Astrocyte of the cerebellum (primary cell): ENCODE measurements at regions not wholly inside any gene's neighbourhood (a gene's known extent, or its start where the extent isn't known, plus 50 kb on each side); places are given as distances from the start of the nearest gene placed in this dataset.

Experiments used
- DNase-seq: peaks from one replicate; pipeline ENCODE4 v3.0.0-alpha.2; 2011; ENCODE audit warnings: low read depth
- H3K4me3 ChIP-seq: 2 replicates; pipeline ENCODE4 v1.5.1; 2011; ENCODE audit warnings: mild to moderate bottlenecking, low read depth, low read length, moderate library complexity
- in situ Hi-C: cut with HindIII; loops from 2 replicates; pipeline ENCODE4 v1.10.0; 2017; ENCODE audit warnings: low sequenced_read_pairs
- TF ChIP-seq, protein P1 (sequence below): IDR thresholded peaks from 2 replicates; pipeline ENCODE4 v1.5.1; 2012; ENCODE audit warnings: low read length, low read depth, moderate library complexity, mild to moderate bottlenecking; ENCODE audit errors: missing control alignments

- in situ Hi-C loops: no loop called here
- TF ChIP-seq, protein P1, sequence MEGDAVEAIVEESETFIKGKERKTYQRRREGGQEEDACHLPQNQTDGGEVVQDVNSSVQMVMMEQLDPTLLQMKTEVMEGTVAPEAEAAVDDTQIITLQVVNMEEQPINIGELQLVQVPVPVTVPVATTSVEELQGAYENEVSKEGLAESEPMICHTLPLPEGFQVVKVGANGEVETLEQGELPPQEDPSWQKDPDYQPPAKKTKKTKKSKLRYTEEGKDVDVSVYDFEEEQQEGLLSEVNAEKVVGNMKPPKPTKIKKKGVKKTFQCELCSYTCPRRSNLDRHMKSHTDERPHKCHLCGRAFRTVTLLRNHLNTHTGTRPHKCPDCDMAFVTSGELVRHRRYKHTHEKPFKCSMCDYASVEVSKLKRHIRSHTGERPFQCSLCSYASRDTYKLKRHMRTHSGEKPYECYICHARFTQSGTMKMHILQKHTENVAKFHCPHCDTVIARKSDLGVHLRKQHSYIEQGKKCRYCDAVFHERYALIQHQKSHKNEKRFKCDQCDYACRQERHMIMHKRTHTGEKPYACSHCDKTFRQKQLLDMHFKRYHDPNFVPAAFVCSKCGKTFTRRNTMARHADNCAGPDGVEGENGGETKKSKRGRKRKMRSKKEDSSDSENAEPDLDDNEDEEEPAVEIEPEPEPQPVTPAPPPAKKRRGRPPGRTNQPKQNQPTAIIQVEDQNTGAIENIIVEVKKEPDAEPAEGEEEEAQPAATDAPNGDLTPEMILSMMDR: no peak
- DNase-seq: no peak
- no peak overlapping the region for H3K4me3 ChIP-seq
These were observed 104.0 kb upstream of the FRMD6 start for GRCh38 chr14:51547701-51548100.

- no peak for DNase-seq
- no peak overlapping the region for H3K4me3 ChIP-seq
- in situ Hi-C loops: no loop called here
- TF ChIP-seq, protein P1: no peak
These were observed 103.5 kb upstream of the FRMD6 start for GRCh38 chr14:51548187-51548586.

DNA sequence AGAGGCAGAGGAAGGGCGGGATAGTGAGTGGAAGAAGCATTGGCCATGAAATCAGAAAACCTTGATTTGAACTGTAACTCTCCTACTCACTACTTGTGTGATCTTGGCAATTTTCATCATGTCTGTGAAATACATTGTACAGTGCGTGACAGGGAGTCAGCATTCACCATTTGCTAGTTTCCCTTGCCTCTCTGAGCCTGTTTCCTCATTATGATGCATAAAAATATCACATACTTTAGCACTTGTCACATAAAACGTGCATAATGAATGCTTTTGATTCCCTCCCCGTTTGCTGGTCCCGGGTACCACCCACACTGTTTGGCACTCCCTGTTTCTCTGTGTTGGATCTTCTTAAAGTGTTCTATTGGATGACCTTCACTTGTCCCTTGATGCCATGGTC is 101.1 kb upstream of the FRMD6 start:
- no peak overlapping the region for H3K4me3 ChIP-seq
- DNase-seq: no peak
- in situ Hi-C loops: no loop called here
- TF ChIP-seq, protein P1: no peak

DNA sequence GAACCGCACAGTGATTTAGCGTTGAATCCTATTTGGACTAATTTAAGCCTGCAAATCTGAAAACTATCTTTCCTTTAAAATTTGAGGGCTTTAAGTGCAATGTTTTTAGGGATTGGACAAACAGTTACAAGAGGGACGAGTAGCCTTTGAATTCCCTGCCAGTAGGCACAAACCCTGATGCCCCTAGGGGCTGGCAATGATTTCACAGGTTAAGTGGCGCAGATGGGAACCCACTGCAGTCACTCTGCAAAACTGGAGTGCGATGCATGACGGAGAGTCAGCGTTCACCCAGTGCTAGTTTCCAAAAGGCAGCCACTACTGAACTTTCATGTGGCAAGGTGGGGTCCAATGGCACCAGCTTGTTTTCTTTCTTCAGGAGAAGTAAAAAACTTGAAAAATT is 99.4 kb upstream of the FRMD6 start:
- TF ChIP-seq, protein P1: no peak
- DNase-seq: no peak
- in situ Hi-C loops: no loop called here
- H3K4me3 ChIP-seq: no peak overlapping the region

- in situ Hi-C loops: no loop called here
- no peak overlapping the region for H3K4me3 ChIP-seq
- no peak for DNase-seq
- TF ChIP-seq, protein P1: no peak
These were observed 98.8 kb upstream of the FRMD6 start for GRCh38 chr14:51552768-51553404.

DNA sequence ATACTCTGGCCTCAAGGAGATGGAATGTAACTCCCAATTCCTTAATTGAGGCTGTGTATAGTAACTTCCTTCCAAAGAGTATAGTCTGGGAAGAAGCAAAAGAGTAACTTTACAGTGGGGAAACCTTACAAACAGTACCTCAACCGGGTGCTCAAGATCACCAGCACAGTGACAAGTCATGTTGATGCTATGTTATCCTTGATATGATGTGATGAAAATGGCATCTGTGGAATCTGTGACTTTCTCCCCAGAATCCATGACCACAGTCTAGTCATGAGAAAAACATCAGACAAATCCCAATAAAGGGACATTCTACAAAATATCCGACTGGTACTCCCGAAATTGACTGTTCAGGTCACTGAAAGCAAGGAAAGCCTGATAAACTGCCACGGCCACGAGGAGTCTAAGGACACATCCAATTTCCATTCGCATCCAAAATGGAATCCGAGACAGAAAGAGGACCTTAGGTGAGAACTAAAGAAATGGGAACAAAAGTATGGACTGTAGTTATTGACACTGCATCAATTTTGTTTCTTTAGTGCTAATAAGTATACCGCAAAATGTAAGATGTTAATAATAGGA is 97.3 kb upstream of the FRMD6 start:
- DNase-seq: peak; percentile 34
- TF ChIP-seq, protein P1: no peak
- no peak overlapping the region for H3K4me3 ChIP-seq
- in situ Hi-C loops: no loop called here

DNA sequence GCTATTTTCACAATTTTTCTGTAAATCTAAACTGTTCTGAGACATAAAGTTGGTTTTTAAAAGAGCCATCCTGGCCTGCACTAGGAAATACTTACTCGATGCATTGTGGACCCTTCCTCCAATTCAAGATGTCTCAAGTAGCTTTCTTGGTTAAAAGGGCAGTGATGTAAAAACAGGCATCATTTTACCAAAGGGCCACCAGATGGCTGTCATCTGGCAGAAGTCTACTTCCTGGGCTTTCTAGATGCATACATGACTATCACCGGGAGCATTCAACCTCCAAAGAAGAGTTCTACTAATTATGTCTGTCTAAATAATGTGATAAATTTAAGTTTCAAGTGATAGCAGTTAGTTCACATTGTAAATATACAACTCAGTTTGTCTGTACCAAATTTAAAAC is 96.8 kb upstream of the FRMD6 start:
- DNase-seq: no peak
- in situ Hi-C loops: no loop called here
- H3K4me3 ChIP-seq: no peak overlapping the region
- TF ChIP-seq, protein P1: peak; percentile 25
